ENCODE measurements at regions not wholly inside any gene's neighbourhood (a gene's known extent, or its start where the extent isn't known, plus 50 kb on each side); places are given as distances from the start of the nearest gene placed in this dataset.

- no peak for TF ChIP-seq POLR2A (IDR thresholded peaks at IDR 0.05)
- TF ChIP-seq CTCF (IDR thresholded peaks at IDR 0.05): no peak
- no peak for TF ChIP-seq POLR2AphosphoS5 (IDR thresholded peaks at IDR 0.05; ENCODE audit: insufficient read depth in 1 of 2, low read depth in 1 of 2)
These were observed 732.7 kb downstream of the NR4A2 start for GRCh38 chr2:155599834-155600233.
